ENCODE measurements at regions not wholly inside any gene's neighbourhood (a gene's known extent, or its start where the extent isn't known, plus 50 kb on each side); places are given as distances from the start of the nearest gene placed in this dataset.

- DNase-seq, result no peak
Measured at GRCh38 chr17:72510351-72511016, 389.7 kb downstream of the SOX9 start.

DNA sequence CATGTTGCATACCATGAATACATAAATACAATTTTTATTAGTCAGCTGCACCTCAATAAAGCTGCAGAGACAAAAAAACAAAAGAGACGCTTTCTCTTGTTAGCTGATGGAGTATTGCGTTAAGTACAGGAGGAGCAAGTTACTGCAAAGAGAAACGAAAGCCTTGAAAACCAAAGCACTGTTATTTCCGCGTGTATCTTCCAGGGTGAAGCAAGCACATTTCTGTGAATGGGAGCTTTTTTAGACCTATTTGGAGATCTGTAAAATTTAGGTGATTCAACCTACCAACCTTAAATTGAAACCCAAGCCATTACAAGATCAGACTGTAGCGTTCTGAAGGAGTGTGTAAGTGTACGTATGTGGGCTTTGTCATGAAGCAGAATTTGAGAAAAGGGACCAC is 390.4 kb downstream of the SOX9 start:
- no peak for DNase-seq

GRCh38 chr17:72511874-72512273 is 391.1 kb downstream of the SOX9 start:
- no peak for DNase-seq

GRCh38 chr17:72512649-72513556 is 392.1 kb downstream of the SOX9 start:
- DNase-seq, result no peak

GRCh38 chr17:72514321-72514861 is 393.6 kb downstream of the SOX9 start:
- no peak for DNase-seq

- DNase-seq, result no peak
Measured at GRCh38 chr17:72514891-72515290, 394.1 kb downstream of the SOX9 start.

DNA sequence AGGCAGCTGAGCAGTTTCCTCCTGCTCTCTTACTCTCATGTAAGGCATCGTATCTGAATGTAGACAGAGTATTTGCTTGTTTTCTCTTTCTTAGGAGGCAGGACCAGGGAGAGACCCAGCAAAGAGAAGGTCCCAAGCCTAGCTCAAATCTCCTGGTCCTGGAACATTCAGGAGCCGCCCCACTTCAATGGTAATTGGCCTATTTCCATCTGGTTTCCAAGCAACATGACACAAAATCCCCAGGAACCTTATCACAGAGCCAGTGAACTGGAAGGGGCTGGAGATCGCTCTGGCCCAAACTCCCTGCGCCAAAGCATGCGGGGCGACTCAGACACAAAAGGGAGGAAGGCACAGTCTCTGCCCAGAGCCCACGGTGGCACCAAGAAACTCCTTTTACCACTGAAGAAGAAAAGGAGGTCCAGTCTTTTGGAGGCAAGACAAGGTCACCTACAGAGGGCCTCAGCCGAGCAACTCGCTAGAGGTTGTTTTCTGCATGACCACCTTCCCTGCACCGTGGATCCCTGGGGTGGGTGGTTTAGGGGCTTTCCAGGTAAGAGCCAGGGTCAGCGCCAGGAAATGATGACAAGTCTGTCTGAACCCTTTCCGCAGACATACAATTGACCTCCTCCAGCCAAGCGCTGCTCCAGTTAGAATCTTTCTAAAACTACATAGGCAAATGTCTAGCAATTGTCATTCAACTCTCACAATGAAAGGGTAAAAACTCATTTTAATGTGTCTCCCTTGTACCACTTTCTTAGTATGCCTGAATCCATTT is 394.7 kb downstream of the SOX9 start:
- no peak for DNase-seq

- no peak for DNase-seq
Measured at GRCh38 chr17:72516772-72517399, 396.1 kb downstream of the SOX9 start.

DNA sequence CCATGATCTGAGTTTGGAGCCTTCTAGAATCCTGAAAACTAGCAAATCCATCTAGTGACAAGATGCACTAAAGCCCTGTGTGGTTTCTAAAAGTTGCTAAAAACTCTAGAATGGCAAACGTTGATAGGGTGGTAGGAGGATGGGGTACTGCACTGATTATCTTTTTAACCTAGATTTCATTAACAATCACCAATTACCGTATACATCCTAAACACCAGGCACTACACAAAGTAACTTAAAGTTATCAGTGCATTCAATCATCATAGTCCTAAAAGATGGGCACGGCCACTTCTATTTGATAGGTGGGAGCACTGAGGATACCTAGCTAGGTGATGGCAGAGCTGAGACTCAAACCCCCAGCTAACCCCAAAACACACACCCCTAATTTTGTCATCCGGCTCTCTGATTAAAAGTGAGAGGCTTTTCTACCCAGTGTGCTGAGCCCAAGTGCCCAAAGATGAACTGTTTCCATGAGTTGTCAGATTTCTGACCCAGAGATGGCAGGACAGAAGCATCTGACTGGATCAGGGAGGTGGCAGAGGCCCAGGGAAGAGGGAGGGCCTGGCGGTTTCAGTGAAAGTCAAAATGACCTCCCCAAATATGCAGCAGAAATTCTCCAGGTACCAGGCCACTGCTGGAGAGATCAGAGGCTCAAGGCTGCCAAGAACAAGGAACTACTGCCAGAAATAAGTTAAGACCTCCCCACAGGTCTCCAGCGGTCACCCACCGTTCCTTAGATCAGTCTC is 396.8 kb downstream of the SOX9 start:
- DNase-seq, result no peak

- no peak for DNase-seq
Measured at GRCh38 chr17:72518159-72518732, 397.4 kb downstream of the SOX9 start.

DNA sequence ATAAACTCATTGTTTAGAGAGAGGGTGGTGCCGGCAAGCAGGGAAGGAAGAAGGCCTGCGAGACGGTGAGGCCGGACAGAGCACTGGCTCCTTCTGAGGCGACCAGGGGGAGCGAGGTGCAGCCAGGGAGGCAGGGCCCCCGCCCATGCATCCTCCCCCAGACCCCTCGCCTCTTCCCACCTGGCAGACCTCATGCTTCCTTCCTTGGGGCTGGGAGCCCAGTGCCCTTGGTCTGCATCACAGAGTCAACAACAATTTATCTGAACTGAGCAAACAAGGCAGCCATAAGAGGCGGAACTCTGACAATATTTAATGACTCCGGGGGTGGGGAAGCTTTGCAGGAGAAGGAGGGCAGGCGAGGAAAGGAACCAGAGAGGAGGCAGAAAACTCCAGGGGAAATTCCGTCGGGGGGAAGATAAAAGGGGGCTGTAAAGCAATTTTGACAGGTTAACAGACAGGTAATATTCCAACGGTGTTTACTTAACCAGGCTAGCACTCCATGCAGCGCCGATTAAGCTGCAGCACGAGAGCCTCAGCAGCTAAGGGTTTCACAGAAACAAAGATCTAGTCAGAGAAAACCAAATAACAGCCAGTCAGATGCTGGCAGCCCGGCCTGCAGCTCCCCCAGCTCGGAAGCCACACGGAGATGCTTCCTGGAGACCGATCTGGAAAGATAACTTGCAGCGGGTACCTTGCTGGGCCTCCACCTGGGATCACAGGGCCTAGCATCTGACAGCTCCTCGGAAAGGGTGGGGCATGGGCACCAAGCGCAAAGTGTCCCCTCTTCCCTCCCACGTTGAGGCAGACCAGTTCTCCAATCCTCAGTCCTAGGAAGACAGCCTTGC is 398.2 kb downstream of the SOX9 start:
- DNase-seq, result no peak

DNA sequence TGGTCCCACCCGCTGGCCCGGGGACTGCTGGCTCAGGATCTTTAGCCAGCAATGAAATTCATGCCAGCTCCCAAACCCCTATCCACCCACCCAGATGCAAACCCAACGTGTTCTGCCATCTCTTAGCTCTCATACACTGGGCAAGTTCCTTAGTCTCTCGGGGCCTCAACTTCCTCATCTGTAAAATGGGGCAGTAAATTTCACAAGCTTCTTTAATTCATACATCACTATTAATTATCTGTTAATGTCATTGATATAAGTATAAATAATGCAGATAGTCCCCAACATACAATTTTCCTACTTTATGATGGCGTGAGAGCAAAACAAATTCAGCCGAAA is 398.7 kb downstream of the SOX9 start:
- DNase-seq, result no peak

DNA sequence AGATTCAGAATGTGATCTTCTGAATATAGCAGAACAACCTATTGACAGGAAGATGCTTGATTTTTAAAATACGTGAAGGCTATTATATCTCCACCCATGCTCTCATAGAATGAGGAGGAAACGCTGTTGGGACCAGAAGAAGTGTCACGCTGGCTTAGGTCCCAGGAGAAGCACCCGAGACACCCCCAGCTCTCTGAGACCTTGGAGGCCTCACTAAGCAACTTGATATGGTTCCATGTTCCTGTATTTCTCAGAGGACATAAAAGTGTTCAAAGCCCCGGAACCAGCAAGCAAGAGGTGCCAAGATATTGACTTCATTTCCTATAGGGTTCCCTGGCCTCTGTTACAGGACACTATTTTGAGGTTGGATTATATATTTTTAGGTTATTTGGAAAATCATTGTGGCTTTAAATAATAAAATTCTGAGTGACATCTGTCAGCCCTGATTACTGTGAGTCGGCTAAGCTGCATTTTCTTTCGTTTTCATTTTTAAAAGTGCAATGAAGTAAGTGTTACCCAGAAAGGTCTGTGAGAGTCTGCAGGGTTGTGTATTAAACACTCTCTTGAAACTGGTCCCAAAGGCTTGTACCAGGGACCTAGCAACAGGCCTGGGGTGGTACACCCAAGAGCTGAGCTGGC is 400.0 kb downstream of the SOX9 start:
- no peak for DNase-seq

- no peak for DNase-seq
Measured at GRCh38 chr17:72523491-72523890, 402.7 kb downstream of the SOX9 start.

DNA sequence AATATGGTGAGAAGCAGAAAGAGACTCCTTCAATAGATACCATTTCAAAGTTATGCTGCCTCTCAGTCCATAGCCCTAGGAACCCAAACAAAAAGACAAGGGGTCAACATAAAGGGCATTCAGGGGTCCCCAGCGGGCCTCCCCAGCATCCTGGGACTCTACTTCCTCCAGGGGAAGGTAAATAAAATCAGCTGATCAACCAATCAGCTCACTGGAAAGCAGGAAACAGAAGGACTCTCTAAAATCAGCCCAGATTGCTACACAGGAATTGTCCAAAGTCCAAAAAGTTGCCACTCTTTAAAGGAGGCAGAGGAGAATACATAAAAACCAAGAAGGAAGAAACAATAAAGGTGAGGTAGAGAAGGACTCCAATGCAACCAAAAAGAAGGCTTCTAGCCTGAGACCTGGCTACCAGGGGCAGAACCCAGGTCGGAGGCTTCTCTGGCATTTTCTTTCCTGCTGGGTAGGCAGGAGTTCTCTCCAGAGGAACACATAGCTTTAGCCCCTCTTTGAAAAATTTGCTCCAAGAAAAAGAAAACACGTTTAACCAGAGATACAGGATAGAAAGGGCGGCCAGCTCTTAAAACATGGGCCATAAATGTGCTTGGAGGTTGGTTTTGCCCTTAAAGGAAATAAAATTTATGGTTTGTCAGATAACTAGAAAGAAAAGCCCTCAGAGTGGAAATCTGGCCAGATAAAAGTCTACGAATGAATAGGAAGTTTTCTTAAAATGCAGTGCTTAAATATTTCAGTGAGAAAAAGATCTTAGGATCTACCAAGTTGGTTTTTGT is 404.6 kb downstream of the SOX9 start:
- DNase-seq, result no peak

- DNase-seq, result no peak
Measured at GRCh38 chr17:72526769-72527168, 405.9 kb downstream of the SOX9 start.

DNA sequence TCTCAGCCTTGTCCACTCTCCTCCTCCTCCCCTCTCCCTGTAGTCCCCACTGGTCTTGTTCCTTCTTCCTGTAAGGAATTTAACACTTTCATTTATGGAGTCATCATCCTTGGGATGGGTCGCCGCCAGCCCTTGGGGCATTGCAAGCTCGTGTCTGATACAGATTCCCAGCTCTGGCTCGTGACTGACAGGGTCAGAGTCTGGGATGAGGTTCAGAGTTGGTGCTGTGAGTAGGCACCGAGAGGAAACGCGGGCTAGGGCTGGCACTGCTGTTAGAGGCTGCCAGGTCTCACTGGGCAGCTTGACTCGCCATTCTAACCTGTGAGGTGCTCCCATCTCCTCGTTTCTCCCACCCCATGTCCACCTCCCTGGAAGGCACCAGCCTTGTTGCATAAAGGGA is 407.0 kb downstream of the SOX9 start:
- DNase-seq, result no peak

- no peak for DNase-seq
Measured at GRCh38 chr17:72528683-72529082, 407.9 kb downstream of the SOX9 start.

DNA sequence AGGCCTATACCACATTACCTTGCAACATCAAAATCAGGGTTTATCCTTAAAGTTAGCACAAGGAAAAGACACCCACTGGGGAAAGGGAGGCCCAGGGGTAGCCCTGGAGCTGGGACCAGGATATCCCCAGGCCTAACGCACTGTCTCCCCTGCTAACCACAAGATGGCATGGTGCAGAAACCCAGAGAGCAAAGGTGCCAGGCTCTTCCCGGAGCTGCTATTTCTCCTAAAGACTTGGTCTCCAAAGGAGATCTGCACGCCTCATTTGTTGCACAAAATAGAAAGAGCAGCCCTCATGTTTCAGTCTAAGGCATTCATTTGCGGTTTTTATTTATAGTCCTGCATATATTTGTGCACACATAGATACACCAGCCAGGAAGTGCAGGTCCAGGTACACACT is 408.6 kb downstream of the SOX9 start:
- no peak for DNase-seq
